Cardiac fibroblast (primary cell): ENCODE measurements at regions not wholly inside any gene's neighbourhood (a gene's known extent, or its start where the extent isn't known, plus 50 kb on each side); places are given as distances from the start of the nearest gene placed in this dataset.
A peak's percentile ranks its signal among the peaks of the same experiment; 100 is the strongest.

ENCODE experiments used
- DNase-seq, 2 donors: peaks; one replicate each; pipeline versions ENCODE4 v3.0.0 to v3.0.0-alpha.2; 2010; ENCODE audit warnings: low read depth in 2 of 2
- H3K4me3 ChIP-seq, 2 donors: replicated peaks in 1 of 2; 1 replicate in 1 of 2; 2 replicates in 1 of 2; pipeline ENCODE4 v1.5.1; 2011; ENCODE audit warnings: low read depth in 2 of 2, low read length in 2 of 2, mild to moderate bottlenecking in 2 of 2, moderate library complexity in 1 of 2
- TF ChIP-seq, protein P1 (sequence below): IDR thresholded peaks from one replicate; pipeline ENCODE4 v1.5.1; 2011; ENCODE audit warnings: low read depth, mild to moderate bottlenecking, low read length, inconsistent platforms

DNA sequence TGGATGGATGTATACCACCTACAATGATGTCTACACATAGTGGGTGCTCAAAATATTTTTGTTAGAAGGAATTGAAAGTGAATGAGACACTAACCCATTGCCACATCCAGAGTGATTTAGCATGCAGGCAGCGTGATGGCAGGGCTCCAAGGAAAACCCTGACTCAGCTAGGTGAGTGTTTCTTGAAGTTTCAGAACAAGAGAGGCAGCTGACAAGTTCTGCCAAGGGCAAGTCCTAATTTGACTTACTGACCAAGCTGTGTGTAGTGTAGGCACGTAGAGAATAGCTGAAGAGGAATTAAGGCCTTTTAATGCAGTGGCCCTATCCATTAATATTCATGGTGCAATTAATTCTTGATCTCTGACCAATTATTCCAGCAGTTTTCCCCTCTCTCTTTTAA is 107.8 kb upstream of the ATP10B start:
- DNase-seq: peak in 1 of 2 donors; percentile 16
- TF ChIP-seq, protein P1, sequence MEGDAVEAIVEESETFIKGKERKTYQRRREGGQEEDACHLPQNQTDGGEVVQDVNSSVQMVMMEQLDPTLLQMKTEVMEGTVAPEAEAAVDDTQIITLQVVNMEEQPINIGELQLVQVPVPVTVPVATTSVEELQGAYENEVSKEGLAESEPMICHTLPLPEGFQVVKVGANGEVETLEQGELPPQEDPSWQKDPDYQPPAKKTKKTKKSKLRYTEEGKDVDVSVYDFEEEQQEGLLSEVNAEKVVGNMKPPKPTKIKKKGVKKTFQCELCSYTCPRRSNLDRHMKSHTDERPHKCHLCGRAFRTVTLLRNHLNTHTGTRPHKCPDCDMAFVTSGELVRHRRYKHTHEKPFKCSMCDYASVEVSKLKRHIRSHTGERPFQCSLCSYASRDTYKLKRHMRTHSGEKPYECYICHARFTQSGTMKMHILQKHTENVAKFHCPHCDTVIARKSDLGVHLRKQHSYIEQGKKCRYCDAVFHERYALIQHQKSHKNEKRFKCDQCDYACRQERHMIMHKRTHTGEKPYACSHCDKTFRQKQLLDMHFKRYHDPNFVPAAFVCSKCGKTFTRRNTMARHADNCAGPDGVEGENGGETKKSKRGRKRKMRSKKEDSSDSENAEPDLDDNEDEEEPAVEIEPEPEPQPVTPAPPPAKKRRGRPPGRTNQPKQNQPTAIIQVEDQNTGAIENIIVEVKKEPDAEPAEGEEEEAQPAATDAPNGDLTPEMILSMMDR: no peak
- no peak overlapping the region for H3K4me3 ChIP-seq

DNA sequence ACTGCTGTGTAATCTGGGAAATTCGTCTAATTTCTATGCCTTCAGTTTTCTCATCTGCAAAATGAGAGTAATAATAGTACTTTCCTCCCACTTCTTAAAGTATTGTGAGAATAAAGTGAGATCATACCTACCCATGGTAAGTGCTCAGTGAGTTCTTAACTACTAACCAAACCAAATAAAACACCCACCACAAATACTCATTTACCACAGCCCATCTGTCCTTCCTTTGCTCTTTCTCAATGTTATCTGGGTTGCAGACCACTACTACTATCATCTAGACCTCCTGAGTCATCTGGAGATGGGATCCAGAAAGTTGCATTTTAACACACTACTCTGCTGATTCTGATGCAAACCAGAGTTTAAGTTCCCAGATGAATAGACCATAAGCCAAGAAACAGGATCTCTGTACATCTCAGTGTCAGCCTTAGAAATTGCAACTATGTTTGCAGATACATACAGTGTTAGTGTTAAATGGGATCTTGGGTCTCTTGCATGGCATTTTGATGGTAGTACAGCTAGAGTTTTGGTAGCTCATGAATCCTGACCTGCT is 105.4 kb upstream of the ATP10B start:
- no peak overlapping the region for H3K4me3 ChIP-seq
- TF ChIP-seq, protein P1: no peak
- no peak for DNase-seq

DNA sequence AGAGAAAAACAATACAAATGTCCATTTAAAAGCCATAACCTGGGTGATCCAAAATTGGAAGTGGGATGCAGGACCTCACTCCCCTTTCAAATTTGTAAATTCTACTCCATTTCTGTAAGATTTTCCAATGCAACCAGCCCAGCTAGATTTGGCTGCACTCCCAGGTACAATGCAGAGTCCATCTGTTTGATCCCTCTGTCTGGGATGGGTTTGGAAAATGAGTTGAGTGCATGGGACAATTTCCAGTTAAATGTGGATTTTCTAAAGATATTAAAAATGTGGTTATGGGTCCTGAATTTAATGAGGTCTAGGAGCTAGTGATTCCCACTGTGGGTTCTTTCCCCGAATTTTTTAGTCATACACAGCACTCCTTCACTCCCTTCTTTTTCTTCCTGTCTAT is 104.0 kb upstream of the ATP10B start:
- no peak for DNase-seq
- H3K4me3 ChIP-seq: no peak overlapping the region

DNA sequence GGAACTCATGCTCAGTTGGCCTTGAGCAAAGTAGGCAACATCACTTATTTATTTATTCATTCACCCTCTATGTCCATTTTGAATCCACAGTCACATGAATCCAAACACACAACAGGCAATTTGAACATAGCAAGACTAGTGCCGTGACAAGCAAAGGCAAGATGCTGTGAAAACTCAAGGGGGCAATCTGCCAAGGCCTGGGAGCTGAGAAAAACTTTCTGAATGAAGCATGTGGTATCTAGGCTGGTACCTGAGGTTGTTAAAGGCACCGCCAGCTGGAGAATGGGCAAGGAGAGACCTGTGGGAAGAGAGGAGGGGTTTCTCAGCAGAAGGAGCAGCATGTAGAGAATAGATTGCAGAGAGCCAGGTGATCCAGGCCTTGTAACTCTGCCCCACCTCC is 98.3 kb upstream of the ATP10B start:
- TF ChIP-seq, protein P1: no peak
- no peak overlapping the region for H3K4me3 ChIP-seq
- DNase-seq: no peak

More for the DNA sequence above, 104.0 kb upstream of the ATP10B start:
- TF ChIP-seq, protein P1: no peak

DNA sequence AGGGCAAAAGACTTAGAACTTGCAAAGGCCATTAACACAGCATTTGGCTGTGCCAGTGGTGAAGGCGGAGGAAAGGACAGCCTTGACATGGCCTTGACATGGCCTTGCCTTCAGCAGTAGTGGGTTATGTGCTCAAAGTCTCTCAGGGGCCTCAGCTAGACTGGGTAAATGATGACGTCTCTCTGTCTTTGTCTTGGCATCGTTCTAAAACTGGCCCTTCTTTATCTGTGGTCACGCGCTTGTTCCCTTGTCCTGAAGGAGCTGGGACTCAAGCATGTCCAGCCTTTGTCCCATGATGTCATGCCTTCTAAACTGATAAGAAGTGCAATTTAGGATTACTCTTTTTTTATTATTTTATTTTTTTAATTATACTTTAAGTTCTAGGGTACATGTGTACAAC is 88.7 kb upstream of the ATP10B start:
- H3K4me3 ChIP-seq: no peak overlapping the region
- TF ChIP-seq, protein P1: no peak
- no peak for DNase-seq

DNA sequence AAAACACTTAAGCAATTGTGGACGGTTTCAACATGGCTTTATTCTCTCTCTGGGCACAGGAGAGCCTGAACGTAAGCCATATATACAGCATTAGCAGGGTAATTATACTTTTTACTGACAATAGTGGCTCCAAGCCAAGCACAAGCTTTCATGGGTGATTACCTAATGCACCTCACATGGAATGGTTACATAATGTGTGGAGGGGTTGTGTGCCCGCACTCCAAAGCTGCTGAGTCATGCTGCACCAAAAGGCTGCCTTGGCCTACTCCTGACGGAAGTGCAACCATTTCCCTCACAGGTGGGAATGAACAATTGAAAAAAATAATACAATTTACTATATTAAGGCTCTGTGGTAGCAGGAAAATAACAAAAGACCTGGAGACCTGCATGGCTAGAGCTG is 86.5 kb upstream of the ATP10B start:
- H3K4me3 ChIP-seq: no peak overlapping the region
- TF ChIP-seq, protein P1: no peak
- peak in 1 of 2 donors; percentile 16 for DNase-seq

DNA sequence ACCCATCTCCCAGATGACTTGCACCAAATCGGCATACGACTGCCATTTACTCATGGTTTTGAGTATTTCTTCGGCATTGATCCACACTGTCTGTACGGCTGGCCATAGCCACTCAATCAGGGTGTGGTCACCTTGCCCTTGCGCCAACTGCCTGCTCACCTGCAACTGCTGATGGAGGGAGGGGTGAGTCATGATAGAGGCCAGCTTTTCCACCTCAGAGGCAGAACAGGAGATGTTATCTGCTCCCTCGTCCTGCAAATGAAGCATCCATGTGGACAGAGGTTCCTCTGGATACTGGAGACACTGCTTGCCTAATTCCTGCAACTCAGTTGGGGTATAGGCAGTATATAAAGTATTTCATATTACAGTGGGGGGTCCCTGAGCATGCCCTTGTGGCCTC is 85.6 kb upstream of the ATP10B start:
- no peak overlapping the region for H3K4me3 ChIP-seq
- no peak for DNase-seq
- TF ChIP-seq, protein P1: no peak
